Stimulated activated CD8-positive, alpha-beta memory T cell treated with anti-CD3 and anti-CD28 coated beads, Interleukin-2, amount 100 ng/mL, for 48 hours (primary cell): ENCODE measurements at regions not wholly inside any gene's neighbourhood (a gene's known extent, or its start where the extent isn't known, plus 50 kb on each side); places are given as distances from the start of the nearest gene placed in this dataset.
"Not testable (repeated sequence)": the region's sequence is repeated elsewhere in the genome, so short reads cannot be mapped to it uniquely, and the experiment has no call there.

Experiments used
- DNase-seq, 2 donors: peaks; one replicate each; pipeline ENCODE4 v3.0.0-alpha.2; 2020; ENCODE audit warnings: low read depth in 2 of 2

GRCh38 chr20:43837856-43838702 is 76.6 kb upstream of the TOX2 start:
- DNase-seq: no peak

- DNase-seq: no peak
These were observed 77.9 kb upstream of the TOX2 start for GRCh38 chr20:43836790-43837189.

- DNase-seq: no peak
These were observed 78.6 kb upstream of the TOX2 start for GRCh38 chr20:43835944-43836508.

- DNase-seq: no peak
These were observed 80.9 kb upstream of the TOX2 start for GRCh38 chr20:43833511-43834395.

- DNase-seq: no peak
These were observed 81.7 kb upstream of the TOX2 start for GRCh38 chr20:43832961-43833360.

- no peak for DNase-seq
These were observed 82.4 kb upstream of the TOX2 start for GRCh38 chr20:43832096-43832816.

- no peak for DNase-seq
These were observed 83.1 kb upstream of the TOX2 start for GRCh38 chr20:43831481-43832065.

- DNase-seq: no peak
These were observed 83.8 kb upstream of the TOX2 start for GRCh38 chr20:43830883-43831282.

GRCh38 chr20:43829951-43830690 is 84.5 kb upstream of the TOX2 start:
- no peak for DNase-seq

GRCh38 chr20:43827940-43828562 is 86.6 kb upstream of the TOX2 start:
- DNase-seq: no peak

GRCh38 chr20:43826943-43827342 is 87.7 kb upstream of the TOX2 start:
- DNase-seq: not testable (repeated sequence)

- no peak for DNase-seq
These were observed 89.1 kb upstream of the TOX2 start for GRCh38 chr20:43825581-43825980.

- no peak for DNase-seq
These were observed 89.6 kb upstream of the TOX2 start for GRCh38 chr20:43825051-43825402.

- DNase-seq: no peak
These were observed 90.2 kb upstream of the TOX2 start for GRCh38 chr20:43824309-43825050.

- no peak for DNase-seq
These were observed 92.9 kb upstream of the TOX2 start for GRCh38 chr20:43821795-43822194.

GRCh38 chr20:43820731-43821330 is 93.8 kb upstream of the TOX2 start:
- DNase-seq: no peak

GRCh38 chr20:43812216-43812615 is 85.4 kb upstream of the GTSF1L start:
- DNase-seq: no peak

GRCh38 chr20:43809206-43809819 is 82.5 kb upstream of the GTSF1L start:
- no peak for DNase-seq

- no peak for DNase-seq
These were observed 78.0 kb upstream of the GTSF1L start for GRCh38 chr20:43804781-43805180.
